ENCODE measurements at regions not wholly inside any gene's neighbourhood (a gene's known extent, or its start where the extent isn't known, plus 50 kb on each side); places are given as distances from the start of the nearest gene placed in this dataset.
"Not testable (repeated sequence)": the region's sequence is repeated elsewhere in the genome, so short reads cannot be mapped to it uniquely, and the experiment has no call there.

GRCh38 chr2:122075381-122075780 lies 319.9 kb downstream of the TSN start:
- DNase-seq: no peak

DNA sequence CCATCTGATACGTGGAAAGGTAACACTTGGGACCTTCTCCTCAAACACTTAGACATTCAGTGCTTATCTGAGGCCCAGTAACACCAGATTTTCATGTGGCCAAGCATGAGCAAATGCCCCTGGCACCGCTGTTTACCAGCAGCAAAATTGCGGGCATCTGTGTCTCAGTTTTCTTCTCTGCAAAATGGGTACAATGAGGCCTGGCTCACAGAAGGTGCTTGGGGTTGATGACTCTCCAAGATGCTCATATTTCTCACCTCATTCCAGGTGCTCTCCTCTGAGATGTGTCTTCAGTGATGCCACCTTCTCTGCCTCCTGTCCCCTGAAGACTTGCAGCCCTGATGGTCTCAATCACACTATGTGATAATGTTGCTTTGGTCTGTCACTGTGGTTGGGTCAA lies 321.7 kb downstream of the TSN start:
- no peak for DNase-seq

DNA sequence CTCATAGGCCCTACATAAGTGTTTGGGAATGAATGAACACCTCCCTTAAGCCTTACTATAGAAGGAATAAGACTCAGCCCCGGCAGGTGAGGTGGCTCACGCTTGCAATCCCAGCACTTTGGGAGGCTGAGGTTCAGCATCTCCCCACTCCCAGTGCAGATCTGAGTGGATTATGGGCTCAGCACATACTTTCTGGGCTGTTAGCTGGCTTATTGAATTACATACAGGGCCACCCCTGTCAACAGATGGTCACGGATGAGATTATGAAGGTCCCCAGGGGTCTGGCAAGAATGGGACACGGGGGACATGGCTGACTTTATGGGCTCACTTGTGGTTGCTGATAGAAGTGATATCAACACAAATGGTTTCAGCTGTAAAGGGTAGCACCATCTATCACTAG lies 322.3 kb downstream of the TSN start:
- no peak for DNase-seq

DNA sequence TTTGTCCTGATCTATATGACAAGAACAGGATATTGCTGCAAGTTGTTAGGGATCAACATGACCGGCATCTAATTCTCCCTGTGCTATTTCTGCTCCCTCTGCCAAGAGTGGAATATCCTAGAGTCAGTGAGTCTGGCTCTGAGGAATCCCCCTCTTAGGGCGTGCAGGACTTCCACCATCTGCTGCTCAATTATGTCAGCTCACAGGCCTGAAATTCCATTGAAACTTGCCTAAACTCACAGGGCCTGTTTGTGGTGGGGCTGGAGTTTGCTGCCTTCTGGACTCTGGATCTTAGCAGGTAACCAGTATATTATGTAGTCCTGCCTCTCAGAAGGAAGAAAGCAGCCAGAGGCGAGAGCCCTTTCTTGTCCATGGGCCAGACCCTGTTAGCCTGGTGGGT lies 323.0 kb downstream of the TSN start:
- no peak for DNase-seq

GRCh38 chr2:122079844-122080243 lies 324.4 kb downstream of the TSN start:
- DNase-seq: no peak

DNA sequence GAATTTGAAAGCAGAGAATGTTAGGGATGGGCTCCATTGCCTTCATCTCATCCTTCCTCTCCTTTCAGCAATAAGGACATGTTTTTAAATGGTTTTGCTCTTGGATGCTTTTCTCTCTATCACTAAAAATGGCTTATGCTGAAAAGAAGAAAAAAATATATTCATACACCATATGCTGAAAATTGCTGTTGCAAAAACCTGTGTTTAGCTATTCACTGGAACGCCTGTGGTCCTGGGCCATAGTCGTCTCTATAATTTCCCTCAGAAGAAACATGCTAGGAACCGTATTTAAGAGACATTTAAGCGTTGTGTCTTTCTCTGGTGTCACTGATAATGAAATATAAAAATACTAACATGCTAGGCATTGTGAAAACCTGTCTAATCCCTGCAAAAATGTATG lies 324.9 kb downstream of the TSN start:
- no peak for DNase-seq

- no peak for DNase-seq
Observed at GRCh38 chr2:122080871-122081270, 325.4 kb downstream of the TSN start.

GRCh38 chr2:122081751-122082150 lies 326.3 kb downstream of the TSN start:
- DNase-seq: no peak

GRCh38 chr2:122083256-122084048 lies 328.0 kb downstream of the TSN start:
- DNase-seq: no peak

DNA sequence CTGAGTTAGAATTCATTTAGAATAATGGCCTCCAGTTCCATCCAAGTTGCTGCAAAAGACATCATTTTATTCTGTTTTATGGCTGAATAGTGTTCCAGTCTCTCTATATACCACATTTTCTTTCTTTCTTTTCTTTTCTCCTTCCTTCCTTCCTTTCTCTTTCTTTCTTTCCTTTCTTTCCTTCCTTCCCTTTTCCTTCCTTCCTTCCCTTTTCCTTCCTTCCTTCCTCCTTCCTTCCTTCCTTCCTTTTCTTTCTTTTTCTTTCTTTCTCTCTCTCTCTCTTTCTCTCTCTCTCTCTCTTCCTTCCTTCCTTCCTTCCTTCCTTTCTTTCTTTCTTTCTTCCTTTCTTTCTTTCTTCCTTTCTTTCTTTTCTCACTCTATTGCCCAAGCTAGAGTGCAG lies 330.2 kb downstream of the TSN start:
- DNase-seq: not testable (repeated sequence)

DNA sequence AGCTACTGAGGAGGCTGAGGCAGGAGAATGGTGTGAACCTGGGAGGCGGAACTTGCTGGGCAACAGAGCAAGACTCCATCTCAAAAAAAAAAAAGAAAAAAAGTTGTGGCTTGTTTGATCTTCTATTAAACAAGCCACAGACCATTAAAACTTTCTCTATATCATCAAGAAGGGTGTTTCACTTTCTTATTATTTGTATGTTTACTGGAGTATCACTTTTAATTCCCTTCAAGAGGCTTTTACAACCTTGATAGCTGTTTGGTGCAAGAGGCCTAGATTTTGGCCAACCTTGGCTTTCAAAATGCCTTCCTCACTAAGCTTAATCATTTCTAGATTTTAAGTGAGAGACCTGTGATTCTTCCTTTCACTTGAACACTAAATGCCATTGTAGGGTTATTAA lies 339.1 kb downstream of the TSN start:
- no peak for DNase-seq

DNA sequence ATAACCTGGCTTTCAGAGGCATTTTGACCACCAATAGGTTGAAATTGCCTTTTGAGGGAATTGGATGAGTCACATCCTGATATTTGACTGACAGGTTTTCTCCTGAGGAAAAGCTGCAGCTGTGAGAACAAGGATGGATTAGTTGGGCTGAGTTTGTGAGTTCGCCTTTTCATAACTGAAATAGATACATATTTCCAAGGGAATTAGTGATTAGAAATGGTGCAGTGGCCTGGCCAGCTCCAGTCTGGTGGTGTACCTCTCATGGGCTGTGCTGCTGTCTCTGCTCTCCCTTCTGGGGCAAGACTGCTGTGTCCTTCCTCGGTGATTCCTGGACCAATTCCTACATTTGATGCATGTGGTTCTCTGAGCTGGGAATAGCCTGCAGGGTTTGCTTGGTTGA lies 341.3 kb downstream of the TSN start:
- no peak for DNase-seq

GRCh38 chr2:122098306-122098705 lies 342.9 kb downstream of the TSN start:
- no peak for DNase-seq

DNA sequence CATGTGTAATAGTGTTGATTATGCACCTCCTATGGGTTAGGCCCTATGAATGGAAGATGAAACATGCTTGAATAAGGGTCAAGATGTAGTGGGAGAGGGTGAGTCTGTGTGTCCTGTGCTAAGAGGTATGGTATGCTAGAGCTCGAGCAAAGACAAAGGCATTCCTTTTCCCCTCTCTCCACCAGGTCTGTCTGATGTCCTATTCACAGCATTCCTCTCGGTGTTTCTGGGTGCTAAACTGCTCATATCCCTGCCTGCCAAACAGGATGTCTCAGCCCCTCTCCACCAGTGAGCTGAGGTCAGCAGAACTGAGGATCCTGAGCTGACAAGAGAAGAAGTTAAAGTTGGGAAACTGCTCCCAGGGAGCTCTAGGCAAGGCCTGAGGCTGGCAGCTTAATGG lies 344.9 kb downstream of the TSN start:
- no peak for DNase-seq

DNA sequence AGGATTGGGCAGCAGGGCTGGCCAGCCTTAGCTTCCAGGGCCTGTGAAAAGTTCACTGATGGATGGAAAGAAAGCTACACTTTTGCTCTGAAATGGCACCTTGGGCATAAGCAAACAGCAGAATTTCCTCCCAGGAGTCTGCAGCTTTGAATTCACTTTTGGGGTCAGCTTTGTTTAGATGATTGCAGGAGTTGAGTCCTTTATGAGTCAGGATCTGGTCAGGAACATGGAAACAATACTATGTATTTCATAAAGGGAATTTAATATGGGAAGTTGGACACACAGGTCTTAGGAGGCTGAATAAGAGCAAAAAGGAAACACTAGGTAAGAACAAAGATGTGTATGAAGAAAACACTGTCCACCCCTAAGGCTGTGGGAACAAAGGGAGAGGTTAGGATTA lies 345.3 kb downstream of the TSN start:
- no peak for DNase-seq

- no peak for DNase-seq
Observed at GRCh38 chr2:122101319-122101718, 345.9 kb downstream of the TSN start.

GRCh38 chr2:122105171-122105876 lies 349.9 kb downstream of the TSN start:
- no peak for DNase-seq

DNA sequence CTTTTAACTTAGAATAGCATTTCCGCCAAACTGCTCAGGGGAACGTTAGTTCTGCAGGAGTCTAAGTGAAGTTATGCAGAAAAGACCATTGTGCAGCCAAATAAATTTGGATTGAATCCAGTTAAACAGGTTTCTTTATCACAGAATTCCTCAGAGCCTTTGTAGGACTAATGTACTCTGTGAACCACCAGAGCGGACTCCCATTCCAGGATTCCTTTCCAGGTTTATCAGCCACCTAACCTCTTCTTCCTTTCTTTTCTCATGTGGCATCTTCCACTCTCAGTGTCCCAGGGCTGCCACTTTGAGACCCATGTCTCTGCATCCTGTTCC lies 350.4 kb downstream of the TSN start:
- no peak for DNase-seq

DNA sequence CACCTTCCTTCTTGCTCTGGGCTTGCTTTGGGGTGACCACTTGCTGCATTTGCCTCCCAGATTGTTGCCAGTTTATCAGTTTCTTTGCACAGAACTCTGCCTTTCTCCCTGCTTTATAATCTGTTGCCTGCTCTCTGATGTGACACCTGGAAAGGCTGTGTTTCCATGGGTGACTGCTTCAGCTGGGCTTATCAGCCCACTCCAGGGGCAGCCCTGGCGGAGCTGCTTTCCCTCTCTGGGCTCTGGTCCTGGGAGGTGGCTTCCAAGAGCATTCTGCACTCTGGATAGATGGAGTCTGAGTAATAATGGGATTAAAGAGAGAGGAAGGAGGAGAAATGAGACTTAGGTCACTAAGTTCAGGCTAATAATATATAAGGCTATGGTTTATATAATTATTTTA lies 352.7 kb downstream of the TSN start:
- DNase-seq: no peak

- DNase-seq: no peak
Observed at GRCh38 chr2:122112216-122113005, 357.0 kb downstream of the TSN start.

DNA sequence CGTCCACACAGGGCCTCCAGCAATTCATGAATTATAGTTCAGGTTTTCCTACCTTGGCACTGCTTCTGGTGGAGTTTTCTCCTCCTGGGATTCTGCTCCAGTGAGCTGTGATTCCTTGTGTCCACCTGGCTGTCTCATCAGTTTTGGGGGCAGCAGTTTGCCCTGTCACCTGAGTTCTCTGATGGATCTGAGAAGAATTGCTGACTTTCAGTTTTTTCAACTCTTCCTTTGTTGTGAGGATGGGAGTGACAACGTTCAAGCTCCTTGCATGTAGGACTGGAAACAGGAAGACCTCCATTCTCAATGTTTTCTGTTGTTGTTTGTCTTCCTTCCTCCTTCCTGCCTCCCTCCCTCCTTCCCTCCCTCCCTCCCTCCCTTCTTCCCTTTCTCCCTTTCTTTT lies 359.0 kb downstream of the TSN start:
- DNase-seq: no peak

- DNase-seq: no peak
Observed at GRCh38 chr2:122117371-122117770, 361.9 kb downstream of the TSN start.

- no peak for DNase-seq
Observed at GRCh38 chr2:122129399-122129798, 373.9 kb downstream of the TSN start.

- no peak for DNase-seq
Observed at GRCh38 chr2:122132147-122132691, 376.8 kb downstream of the TSN start.
